OCI-LY3 (cell line): ENCODE measurements at regions not wholly inside any gene's neighbourhood (a gene's known extent, or its start where the extent isn't known, plus 50 kb on each side); places are given as distances from the start of the nearest gene placed in this dataset.

ENCODE experiments used
- H2AFZ ChIP-seq: fragments of 200-600, 300-600 bp; shearing (Covaris generic); 2 replicates; pipeline ENCODE4 v1.6.0; 2014; ENCODE audit warnings: antibody characterized with exemption, low read depth, low read length
- H3K27ac ChIP-seq: fragments of 200-600, 300-600 bp; sonication (generic); 2 replicates; pipeline ENCODE4 v1.5.1; 2014; ENCODE audit warnings: mild to moderate bottlenecking, low read length, moderate library complexity, mixed read lengths
- H3K27me3 ChIP-seq: fragments of 200-600, 300-600 bp; sonication (generic); 2 replicates; pipeline ENCODE4 v1.6.1; 2014; ENCODE audit warnings: low read depth, low read length, mixed read lengths
- H3K36me3 ChIP-seq: fragments of 200-600, 300-600 bp; sonication (generic); replicated peaks from 2 replicates; pipeline ENCODE3; 2014; ENCODE audit warnings: low read depth, low read length, mixed read lengths
- H3K4me1 ChIP-seq: fragments of 300-600, 200-600 bp; sonication (generic); 2 replicates; pipeline ENCODE4 v1.6.1; 2014; ENCODE audit warnings: low read length, mixed read lengths
- H3K4me2 ChIP-seq: fragments of 200-600, 300-600 bp; sonication (generic); 2 replicates; pipeline ENCODE4 v1.6.1; 2014; ENCODE audit warnings: low read length, mixed read lengths
- H3K4me3 ChIP-seq: fragments of 300-600, 200-600 bp; sonication (generic); 2 replicates; pipeline ENCODE4 v1.5.1; 2014; ENCODE audit warnings: antibody characterized with exemption, mild to moderate bottlenecking, low read length, moderate library complexity
- H3K79me2 ChIP-seq: fragments of 300-600, 200-600 bp; shearing (Covaris generic); 2 replicates; pipeline ENCODE4 v1.6.1; 2014; ENCODE audit warnings: mild to moderate bottlenecking, low read length, mixed read lengths
- H3K9ac ChIP-seq: fragments of 300-600, 200-600 bp; shearing (Covaris generic); 2 replicates; pipeline ENCODE4 v1.6.0; 2014; ENCODE audit warnings: mild to moderate bottlenecking, low read length, moderate library complexity
- H3K9me3 ChIP-seq: fragments of 200-600, 300-600 bp; shearing (Covaris generic); 2 replicates; pipeline ENCODE4 v1.6.1; 2014; ENCODE audit warnings: low read length, mixed read lengths; ENCODE audit not compliant: insufficient read depth
- H4K20me1 ChIP-seq: fragments of 200-600, 300-600 bp; sonication (generic); 2 replicates; pipeline ENCODE4 v1.6.1; 2016; ENCODE audit warnings: low read length, mixed read lengths; ENCODE audit not compliant: insufficient read depth
- EZH2phosphoT487 ChIP-seq: fragments of 200-600 bp; shearing (Covaris generic); IDR thresholded peaks from 2 replicates; pipeline ENCODE4 v1.6.1; 2018; ENCODE audit warnings: antibody characterized with exemption, mixed run types, low read depth
- TF ChIP-seq, protein P1 (sequence below): fragments of 200-600, 300-600 bp; sonication (generic); IDR thresholded peaks from 2 replicates; pipeline ENCODE4 v1.5.1; 2014; ENCODE audit warnings: antibody characterized with exemption, low read length, low read depth

DNA sequence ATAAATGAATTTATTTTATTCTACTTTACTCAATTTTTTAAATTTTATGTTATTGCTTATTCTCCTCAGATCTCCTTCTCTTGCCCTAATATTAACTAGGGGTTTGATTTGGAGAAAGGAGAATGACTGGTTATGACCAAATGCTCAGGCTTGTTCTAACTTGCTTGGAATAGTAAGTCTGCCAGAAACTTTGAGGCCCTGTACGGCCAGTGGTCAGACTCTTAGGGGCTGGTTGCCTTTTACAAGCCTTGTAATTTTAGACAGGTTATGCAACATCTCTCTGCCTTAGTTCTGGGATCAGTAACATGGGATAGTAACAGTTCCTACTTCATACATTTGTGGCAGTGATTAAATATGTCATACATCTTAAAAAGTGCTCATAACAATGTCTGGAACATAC is 279.5 kb downstream of the DUSP10 start:
- Histone ChIP-seq H3K4me2 (no peak overlapping the region), H3K4me3 (no peak overlapping the region), H4K20me1 (no peaks in the 10 kb centered on the region), H3K27ac (no peak overlapping the region), H3K36me3 (no peaks in the 10 kb centered on the region), H2AFZ (no peak overlapping the region), H3K9ac (no peak overlapping the region), H3K27me3 (no peaks in the 10 kb centered on the region; the same call in 1 of the 2 replicates), H3K4me1 (no peaks in the 10 kb centered on the region), H3K79me2 (no peaks in the 10 kb centered on the region), H3K9me3 (no peaks in the 10 kb centered on the region; the same call in 1 of the 2 replicates)
- TF ChIP-seq, protein P1, sequence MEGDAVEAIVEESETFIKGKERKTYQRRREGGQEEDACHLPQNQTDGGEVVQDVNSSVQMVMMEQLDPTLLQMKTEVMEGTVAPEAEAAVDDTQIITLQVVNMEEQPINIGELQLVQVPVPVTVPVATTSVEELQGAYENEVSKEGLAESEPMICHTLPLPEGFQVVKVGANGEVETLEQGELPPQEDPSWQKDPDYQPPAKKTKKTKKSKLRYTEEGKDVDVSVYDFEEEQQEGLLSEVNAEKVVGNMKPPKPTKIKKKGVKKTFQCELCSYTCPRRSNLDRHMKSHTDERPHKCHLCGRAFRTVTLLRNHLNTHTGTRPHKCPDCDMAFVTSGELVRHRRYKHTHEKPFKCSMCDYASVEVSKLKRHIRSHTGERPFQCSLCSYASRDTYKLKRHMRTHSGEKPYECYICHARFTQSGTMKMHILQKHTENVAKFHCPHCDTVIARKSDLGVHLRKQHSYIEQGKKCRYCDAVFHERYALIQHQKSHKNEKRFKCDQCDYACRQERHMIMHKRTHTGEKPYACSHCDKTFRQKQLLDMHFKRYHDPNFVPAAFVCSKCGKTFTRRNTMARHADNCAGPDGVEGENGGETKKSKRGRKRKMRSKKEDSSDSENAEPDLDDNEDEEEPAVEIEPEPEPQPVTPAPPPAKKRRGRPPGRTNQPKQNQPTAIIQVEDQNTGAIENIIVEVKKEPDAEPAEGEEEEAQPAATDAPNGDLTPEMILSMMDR = no peak
- no peak for TF ChIP-seq EZH2phosphoT487

DNA sequence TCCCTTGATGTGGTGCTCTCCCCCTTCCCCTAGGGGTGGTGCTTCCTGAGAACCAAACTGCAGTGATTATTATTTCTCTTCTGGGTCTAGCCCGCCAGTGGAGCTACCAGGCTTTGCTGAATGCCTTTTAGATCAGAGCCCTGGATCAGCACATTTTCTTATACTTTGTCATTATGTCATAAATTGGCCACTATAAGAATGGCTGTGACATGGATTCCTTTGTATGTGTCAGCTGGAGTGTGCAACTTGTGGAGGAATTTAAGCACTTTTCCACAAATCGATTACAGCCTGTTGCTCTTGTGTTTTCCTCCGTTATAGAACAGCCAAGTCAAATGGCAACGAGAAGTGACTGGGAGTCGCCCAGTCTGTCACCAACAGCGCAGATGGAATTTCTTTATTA is 273.3 kb downstream of the DUSP10 start:
- no peak overlapping the region for H3K27ac ChIP-seq
- peaks cover 3% of the 10 kb centered on the region for H3K36me3 ChIP-seq
- H4K20me1 ChIP-seq = no peaks in the 10 kb centered on the region
- no peaks in the 10 kb centered on the region; the same call in 1 of the 2 replicates for H3K27me3 ChIP-seq
- peaks cover 6% of the 10 kb centered on the region for H3K4me1 ChIP-seq
- H3K4me3 ChIP-seq = no peak overlapping the region
- H3K9ac ChIP-seq = no peak overlapping the region
- H2AFZ ChIP-seq = no peak overlapping the region
- H3K9me3 ChIP-seq = peaks cover 8% of the 10 kb centered on the region
- no peaks in the 10 kb centered on the region for H3K79me2 ChIP-seq
- no peak for TF ChIP-seq EZH2phosphoT487
- TF ChIP-seq, protein P1 = no peak
- H3K4me2 ChIP-seq = no peak overlapping the region

DNA sequence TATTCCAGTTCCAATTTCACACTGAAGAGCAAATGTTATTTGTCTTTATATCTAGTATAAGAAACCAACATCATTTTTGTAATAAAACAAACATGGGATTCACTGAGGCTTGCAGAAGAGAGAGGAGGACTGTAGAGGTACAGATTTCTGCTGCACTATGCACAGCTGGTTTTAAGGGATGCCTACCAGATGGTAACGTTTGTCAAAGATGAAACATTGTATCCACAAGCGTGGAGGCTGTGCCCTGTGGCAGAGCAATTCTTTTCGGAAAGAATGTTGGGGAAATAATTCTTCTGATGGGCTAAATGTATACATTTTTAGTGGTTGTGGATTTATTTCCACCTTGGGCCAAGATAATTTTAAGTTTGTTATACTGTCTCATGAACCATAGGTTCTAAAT is 272.4 kb downstream of the DUSP10 start:
- Histone ChIP-seq H3K79me2 (no peaks in the 10 kb centered on the region), H3K27me3 (no peaks in the 10 kb centered on the region; the same call in 1 of the 2 replicates), H3K4me1 (peaks cover 6% of the 10 kb centered on the region), H3K27ac (no peak overlapping the region), H3K4me3 (no peak overlapping the region), H2AFZ (no peak overlapping the region), H3K9ac (no peak overlapping the region), H3K9me3 (peaks cover 8% of the 10 kb centered on the region), H4K20me1 (no peaks in the 10 kb centered on the region), H3K4me2 (no peak overlapping the region), H3K36me3 (peaks cover 3% of the 10 kb centered on the region)
- TF ChIP-seq EZH2phosphoT487 = no peak
- TF ChIP-seq, protein P1 = no peak

DNA sequence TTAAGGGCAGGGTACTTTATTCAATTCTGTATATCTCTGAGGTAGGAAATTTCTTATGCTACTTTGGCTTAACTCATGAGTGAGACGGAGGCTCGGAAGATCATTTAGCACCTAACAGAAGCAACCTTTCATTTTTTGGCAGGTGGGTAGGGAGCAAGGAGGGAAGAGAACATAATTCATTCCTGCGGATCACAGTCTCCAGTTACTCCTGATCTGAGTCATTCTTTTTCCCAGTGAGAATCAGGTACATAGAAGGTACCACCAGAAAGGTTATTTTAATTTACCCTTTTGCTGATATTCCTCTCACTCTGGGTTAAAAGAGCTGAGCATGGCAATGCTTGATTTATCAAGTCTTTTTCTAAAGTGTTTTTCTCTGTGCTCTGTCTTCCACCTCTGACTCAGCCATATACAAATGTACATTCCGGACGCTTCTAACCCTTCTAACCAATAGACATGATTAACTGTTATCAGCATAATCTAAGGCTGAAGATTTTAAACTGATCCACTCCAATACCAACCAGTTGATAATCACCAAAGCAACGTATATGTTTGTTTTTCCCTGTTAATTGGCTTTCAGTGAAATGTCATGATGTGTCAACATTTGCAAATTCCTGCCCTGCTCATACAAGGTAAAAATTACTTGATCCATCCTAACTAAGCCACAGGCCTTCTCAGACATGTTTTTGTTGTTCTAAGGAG is 271.7 kb downstream of the DUSP10 start:
- Histone ChIP-seq H4K20me1 (no peaks in the 10 kb centered on the region), H3K4me1 (peaks cover 6% of the 10 kb centered on the region), H3K9ac (no peak overlapping the region), H3K4me2 (no peak overlapping the region), H2AFZ (no peak overlapping the region), H3K79me2 (no peaks in the 10 kb centered on the region), H3K27ac (no peak overlapping the region), H3K36me3 (peaks cover 3% of the 10 kb centered on the region), H3K4me3 (no peak overlapping the region), H3K27me3 (no peaks in the 10 kb centered on the region), H3K9me3 (peaks cover 8% of the 10 kb centered on the region)
- TF ChIP-seq, protein P1 = no peak
- TF ChIP-seq EZH2phosphoT487 = no peak
